Lower leg skin (tissue), 4 donors: ENCODE measurements at regions not wholly inside any gene's neighbourhood (a gene's known extent, or its start where the extent isn't known, plus 50 kb on each side); places are given as distances from the start of the nearest gene placed in this dataset.
"Not testable (repeated sequence)": the region's sequence is repeated elsewhere in the genome, so short reads cannot be mapped to it uniquely, and the experiment has no call there.

Experiments used
- DNase-seq, 2 donors: peaks; one replicate each; pipeline ENCODE4 v3.0.0-alpha.2; 2019; ENCODE audit warnings: low spot score in 2 of 2
- H3K4me3 ChIP-seq: fragments of 200-600 bp; sonication (generic); 2 replicates; pipeline ENCODE4 v1.5.1; 2017; ENCODE audit warnings: mild to moderate bottlenecking, low read depth; ENCODE audit not compliant: poor library complexity, severe bottlenecking
- CTCF ChIP-seq, 3 donors: fragments of 450-650 bp; IDR thresholded peaks; one replicate each; pipeline ENCODE4 v1.5.1; 2016; ENCODE audit warnings: antibody characterized with exemption in 3 of 3, mild to moderate bottlenecking in 3 of 3, moderate library complexity in 2 of 3
- POLR2A ChIP-seq, 2 donors: fragments of 450-650 bp; IDR thresholded peaks; one replicate each; pipeline ENCODE4 v1.6.1; 2016 to 2017; ENCODE audit warnings: antibody characterized with exemption in 2 of 2, mild to moderate bottlenecking in 1 of 2, moderate library complexity in 1 of 2
- WGBS, 2 donors: methylation state at CpG; one replicate each; pipeline ENCODE4 v1.1.5; 2018; 5-methylcytosine and 5-hydroxymethylcytosine counted together
- intact Hi-C: fragments of 100-400 bp; cut with DNase I; formaldehyde crosslinking; loops from one replicate; pipeline ENCODE4 v1.15.0; 2023; ENCODE audit warnings: low total_unique reads

- intact Hi-C loops = no loop called here
- TF ChIP-seq CTCF (IDR thresholded peaks at IDR 0.05) = no peak
- no peak for TF ChIP-seq POLR2A (IDR thresholded peaks at IDR 0.05)
- no peak for DNase-seq
- no peak overlapping the region for H3K4me3 ChIP-seq
- WGBS, 2 donors = 77% methylated on average over 7 of the region's 8 CpGs; no CpG with 5 or more reads in 1 of the 2 donors
Observed at GRCh38 chrX:65894133-65894532, 145.7 kb downstream of the VSIG4 start.

- DNase-seq, intact Hi-C loops, H3K4me3 ChIP-seq: not testable (repeated sequence)
- 55 to 83% methylated on average over 2 of the region's 2 CpGs for WGBS, 2 donors
Observed at GRCh38 chrX:65891817-65892216, 148.1 kb downstream of the VSIG4 start.

- H3K4me3 ChIP-seq, DNase-seq, intact Hi-C loops: not testable (repeated sequence)
- 96 to 100% methylated on average over 1 of the region's 1 CpG for WGBS, 2 donors
Observed at GRCh38 chrX:65888150-65888549, 151.7 kb downstream of the VSIG4 start.

GRCh38 chrX:65883556-65883955 lies 156.3 kb downstream of the VSIG4 start:
- intact Hi-C loops = no loop called here
- WGBS, 2 donors = 72 to 82% methylated on average over 2 of the region's 2 CpGs
- TF ChIP-seq CTCF (IDR thresholded peaks at IDR 0.05) (no peak), POLR2A (IDR thresholded peaks at IDR 0.05) (no peak)

GRCh38 chrX:65879977-65880799 lies 159.7 kb downstream of the VSIG4 start:
- intact Hi-C loops = no loop called here
- 55 to 64% methylated on average over 1 of the region's 1 CpG for WGBS, 2 donors
- H3K4me3 ChIP-seq = no peak overlapping the region
- no peak for DNase-seq
- no peak for TF ChIP-seq CTCF (IDR thresholded peaks at IDR 0.05)
- TF ChIP-seq POLR2A (IDR thresholded peaks at IDR 0.05) = no peak

More at GRCh38 chrX:65883556-65883955, 156.3 kb downstream of the VSIG4 start:
- H3K4me3 ChIP-seq = no peak overlapping the region
- no peak for DNase-seq

- 84 to 100% methylated on average over 1 of the region's 1 CpG for WGBS, 2 donors
- DNase-seq = no peak
- no peak overlapping the region for H3K4me3 ChIP-seq
- intact Hi-C loops = no loop called here
- no peak for TF ChIP-seq CTCF (IDR thresholded peaks at IDR 0.05)
- TF ChIP-seq POLR2A (IDR thresholded peaks at IDR 0.05) = no peak
Observed at GRCh38 chrX:65878456-65878855, 161.4 kb downstream of the VSIG4 start.

- H3K4me3 ChIP-seq = no peak overlapping the region
- TF ChIP-seq CTCF (IDR thresholded peaks at IDR 0.05) = no peak
- TF ChIP-seq POLR2A (IDR thresholded peaks at IDR 0.05) = no peak
- no peak for DNase-seq
- WGBS, 2 donors = 63 to 81% methylated on average over 2 to 3 of the region's 3 CpGs
- intact Hi-C loops = no loop called here
Observed at GRCh38 chrX:65877953-65878352, 161.9 kb downstream of the VSIG4 start.

GRCh38 chrX:65875614-65876013 lies 164.3 kb downstream of the VSIG4 start:
- WGBS, 2 donors = 72 to 90% methylated on average over 4 of the region's 4 CpGs
- H3K4me3 ChIP-seq, DNase-seq, intact Hi-C loops: not testable (repeated sequence)
